ENCODE measurements at regions not wholly inside any gene's neighbourhood (a gene's known extent, or its start where the extent isn't known, plus 50 kb on each side); places are given as distances from the start of the nearest gene placed in this dataset.

DNA sequence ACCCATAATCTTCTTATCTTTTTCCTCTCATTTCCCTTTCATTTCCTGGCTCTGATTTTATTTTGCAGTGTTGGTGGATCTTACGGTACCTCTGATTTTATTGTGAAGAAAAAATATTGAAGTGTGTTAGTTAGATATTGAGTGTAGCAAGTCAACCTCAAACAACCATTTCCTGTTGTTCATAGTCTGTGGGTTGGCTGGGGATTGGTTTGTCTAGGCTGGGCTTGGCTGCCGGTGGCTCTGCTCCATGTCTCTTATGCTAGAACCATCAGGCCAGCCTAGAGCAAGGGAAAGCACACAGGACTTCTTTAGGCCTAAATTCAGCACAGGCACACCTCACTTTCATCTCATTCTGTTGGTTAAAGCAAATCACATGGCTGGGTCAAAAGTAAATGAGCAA is 383.1 kb upstream of the LCORL start:
- Mint-ChIP-seq H3K27ac (no peak overlapping the region), H3K27me3 (peaks cover 2% of the 10 kb centered on the region), H3K4me1 (peaks cover 0 to 2% (median 0%) of the 10 kb centered on the region in 3 donors), H3K36me3 (peaks cover 1% of the 10 kb centered on the region), H3K4me3 (no peak overlapping the region), H3K9me3 (peaks cover 0 to 2% (median 0%) of the 10 kb centered on the region in 3 donors)

GRCh38 chr4:18403327-18403726 is 381.8 kb upstream of the LCORL start:
- Mint-ChIP-seq H3K4me1 (peaks cover 0 to 2% (median 0%) of the 10 kb centered on the region in 3 donors), H3K4me3 (no peak overlapping the region), H3K27me3 (peaks cover 2% of the 10 kb centered on the region), H3K36me3 (peaks cover 1% of the 10 kb centered on the region), H3K9me3 (peaks cover 0 to 2% (median 0%) of the 10 kb centered on the region in 3 donors), H3K27ac (no peak overlapping the region)

GRCh38 chr4:18401868-18402267 is 380.3 kb upstream of the LCORL start:
- H3K27ac Mint-ChIP-seq = no peak overlapping the region
- peaks cover 0 to 2% (median 0%) of the 10 kb centered on the region in 3 donors for H3K4me1 Mint-ChIP-seq
- no peak overlapping the region for H3K4me3 Mint-ChIP-seq
- H3K9me3 Mint-ChIP-seq = peaks cover 0 to 2% (median 0%) of the 10 kb centered on the region in 3 donors
- H3K36me3 Mint-ChIP-seq = peaks cover 1% of the 10 kb centered on the region
- H3K27me3 Mint-ChIP-seq = peaks cover 2% of the 10 kb centered on the region

DNA sequence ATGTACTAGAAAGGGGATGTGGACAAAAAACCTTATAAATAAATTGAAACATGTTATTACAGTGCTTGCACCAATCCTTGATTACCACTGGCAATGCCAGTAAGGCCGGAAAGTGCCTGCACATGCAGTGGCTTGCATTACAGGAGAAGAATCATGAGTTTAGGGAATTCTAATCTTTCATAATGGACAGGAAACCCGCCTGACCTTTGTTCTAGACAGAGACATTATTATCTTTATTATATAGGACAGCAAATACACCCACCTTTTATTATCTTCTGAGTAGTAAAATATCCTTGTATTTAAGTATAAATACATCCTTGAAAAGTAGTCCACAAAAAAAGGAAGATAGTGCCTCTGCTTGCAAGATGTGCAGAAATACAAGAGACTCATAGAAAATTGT is 379.9 kb upstream of the LCORL start:
- Mint-ChIP-seq H3K27me3 (peaks cover 2% of the 10 kb centered on the region), H3K4me1 (peaks cover 0 to 2% (median 0%) of the 10 kb centered on the region in 3 donors), H3K27ac (no peak overlapping the region), H3K4me3 (no peak overlapping the region), H3K36me3 (peaks cover 1% of the 10 kb centered on the region), H3K9me3 (peaks cover 0 to 2% (median 0%) of the 10 kb centered on the region in 3 donors)

DNA sequence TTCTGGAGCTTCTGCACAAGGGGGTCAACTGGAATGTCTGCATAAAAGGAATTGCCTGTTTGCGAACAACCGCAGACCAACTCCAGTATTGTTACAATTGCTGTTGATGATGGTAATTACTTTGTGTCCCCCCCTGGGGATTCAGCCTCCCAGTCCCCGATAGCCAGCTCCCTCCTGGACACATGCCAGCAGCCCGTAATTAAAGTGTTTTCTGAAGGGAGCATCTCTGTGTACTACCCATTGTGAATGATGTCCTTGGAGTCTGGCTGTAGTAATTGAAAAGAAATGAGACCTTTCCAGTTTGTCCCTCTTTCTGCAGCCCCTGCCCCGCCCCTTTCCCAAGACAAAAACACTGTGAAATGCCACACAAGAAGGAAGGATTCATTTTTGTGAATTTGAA is 377.1 kb upstream of the LCORL start:
- Mint-ChIP-seq H3K27ac (peak overlapping the region in 1 of 3 donors; percentile 13), H3K4me1 (no peaks in the 10 kb centered on the region)

DNA sequence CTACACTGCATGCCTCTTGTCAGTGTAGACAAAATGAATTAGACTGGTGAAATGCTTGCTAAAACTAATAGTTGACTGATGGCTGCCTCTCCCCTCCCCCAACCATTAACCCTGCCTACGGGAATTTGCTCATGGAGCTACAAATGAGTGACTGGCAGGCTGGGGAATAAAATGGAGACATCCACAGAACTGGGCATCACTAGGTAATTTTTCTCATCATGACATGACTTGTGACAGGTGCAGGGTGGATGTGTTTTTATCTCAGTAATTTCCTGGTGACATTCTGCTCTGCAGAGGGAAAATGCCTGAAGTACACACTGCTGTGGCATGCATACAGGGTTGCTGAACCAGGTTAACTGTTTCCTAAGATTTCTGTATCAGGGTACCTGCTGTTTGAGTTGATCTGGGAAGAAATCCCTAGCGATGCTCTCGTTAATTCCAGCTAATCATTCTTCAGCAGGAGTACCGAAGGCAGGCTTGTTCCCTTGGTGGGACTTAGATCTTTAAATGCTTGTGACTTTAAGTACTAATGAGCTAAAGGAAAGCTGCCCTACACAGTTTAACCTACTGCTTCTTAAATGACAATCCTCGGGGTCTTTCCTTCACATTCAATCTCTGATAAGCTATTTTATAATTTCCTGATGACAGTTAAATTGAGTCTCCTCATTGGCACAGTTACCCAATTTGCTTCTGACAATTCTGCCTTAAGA is 376.3 kb upstream of the LCORL start:
- Mint-ChIP-seq H3K36me3 (peaks cover 1% of the 10 kb centered on the region), H3K4me3 (no peak overlapping the region), H3K9me3 (peaks cover 0 to 11% (median 4%) of the 10 kb centered on the region in 3 donors)

More for the DNA sequence above, 377.1 kb upstream of the LCORL start:
- Mint-ChIP-seq H3K4me3 (no peak overlapping the region), H3K27me3 (peaks cover 2% of the 10 kb centered on the region), H3K9me3 (peaks cover 0 to 6% (median 1%) of the 10 kb centered on the region in 3 donors), H3K36me3 (peaks cover 1% of the 10 kb centered on the region)

GRCh38 chr4:18394656-18395055 is 373.1 kb upstream of the LCORL start:
- Mint-ChIP-seq H3K4me1 (no peaks in the 10 kb centered on the region), H3K27ac (no peak overlapping the region), H3K27me3 (no peaks in the 10 kb centered on the region), H3K9me3 (peaks cover 0 to 11% (median 7%) of the 10 kb centered on the region in 3 donors), H3K4me3 (no peak overlapping the region), H3K36me3 (no peaks in the 10 kb centered on the region)

More for the DNA sequence above, 376.3 kb upstream of the LCORL start:
- Mint-ChIP-seq H3K4me1 (no peaks in the 10 kb centered on the region), H3K27me3 (peaks cover 2% of the 10 kb centered on the region), H3K27ac (no peak overlapping the region)

DNA sequence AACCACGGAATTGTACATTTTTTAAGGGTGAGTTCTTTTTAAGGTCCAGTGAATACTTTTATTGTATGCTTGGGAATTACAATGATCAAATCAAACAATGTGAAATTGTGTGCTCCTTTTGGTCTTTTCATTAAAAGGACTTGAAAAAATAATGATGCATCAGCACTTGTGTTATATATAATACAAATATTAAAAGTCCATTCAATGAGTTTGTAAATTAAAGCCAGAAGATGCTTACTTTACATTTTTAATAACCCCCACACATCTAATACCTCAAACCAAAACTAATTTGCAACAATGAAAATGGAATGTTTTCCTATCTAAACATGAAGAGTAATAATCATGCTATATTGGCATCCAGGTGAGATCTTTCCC is 369.8 kb upstream of the LCORL start:
- H3K27ac Mint-ChIP-seq = no peak overlapping the region
- no peaks in the 10 kb centered on the region for H3K4me1 Mint-ChIP-seq
- H3K9me3 Mint-ChIP-seq = peaks cover under 1 to 11% (median 7%) of the 10 kb centered on the region in 3 donors
- no peaks in the 10 kb centered on the region for H3K36me3 Mint-ChIP-seq
- H3K4me3 Mint-ChIP-seq = no peak overlapping the region
- H3K27me3 Mint-ChIP-seq = no peaks in the 10 kb centered on the region

- no peaks in the 10 kb centered on the region for H3K27me3 Mint-ChIP-seq
- no peaks in the 10 kb centered on the region for H3K4me1 Mint-ChIP-seq
- no peak overlapping the region for H3K27ac Mint-ChIP-seq
- no peak overlapping the region for H3K4me3 Mint-ChIP-seq
- H3K36me3 Mint-ChIP-seq = no peaks in the 10 kb centered on the region
- peaks cover 1 to 11% (median 7%) of the 10 kb centered on the region in 3 donors for H3K9me3 Mint-ChIP-seq
These were observed 369.2 kb upstream of the LCORL start for GRCh38 chr4:18390655-18391353.

DNA sequence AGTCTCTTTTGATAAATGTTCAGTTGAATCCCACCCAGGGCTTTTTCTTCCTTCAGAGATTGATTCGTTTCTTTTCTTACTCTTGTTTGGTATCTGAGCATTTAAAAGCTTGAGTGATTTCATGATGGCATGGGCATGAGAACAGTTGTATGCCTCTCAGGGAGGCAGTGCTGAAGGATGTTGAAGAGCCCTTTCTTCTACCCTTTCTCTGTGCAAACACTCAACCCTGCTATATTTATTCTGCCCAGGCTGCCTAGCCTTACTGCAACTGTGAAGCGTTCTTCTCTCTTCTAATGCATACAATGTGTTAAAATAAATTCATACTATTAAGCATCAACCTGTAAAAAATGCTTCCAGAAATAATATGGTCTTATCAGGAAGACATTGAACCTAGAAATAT is 367.6 kb upstream of the LCORL start:
- H3K27ac Mint-ChIP-seq = no peak overlapping the region
- no peaks in the 10 kb centered on the region for H3K27me3 Mint-ChIP-seq
- H3K9me3 Mint-ChIP-seq = peaks cover 10 to 20% (median 10%) of the 10 kb centered on the region in 3 donors
- H3K4me1 Mint-ChIP-seq = no peaks in the 10 kb centered on the region
- no peaks in the 10 kb centered on the region for H3K36me3 Mint-ChIP-seq
- H3K4me3 Mint-ChIP-seq = no peak overlapping the region

DNA sequence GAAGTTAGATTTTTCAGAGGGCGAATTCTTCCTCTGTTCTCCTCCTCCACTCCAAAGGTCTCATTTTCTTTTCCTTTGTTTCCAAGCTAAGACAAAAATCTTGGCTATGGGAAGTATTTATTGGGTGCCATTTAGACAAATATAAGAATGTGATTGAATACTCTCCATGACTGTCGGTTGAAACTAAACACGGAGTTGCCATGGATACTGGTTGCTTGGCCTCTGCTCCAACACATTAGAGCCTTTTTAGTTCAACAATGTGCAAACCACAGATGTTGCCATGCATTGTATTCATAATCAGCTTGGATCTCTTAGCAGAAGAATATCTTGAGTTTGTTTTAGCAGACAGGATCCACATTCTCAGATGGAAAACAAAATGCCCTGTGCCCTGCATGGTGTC is 366.5 kb upstream of the LCORL start:
- no peak overlapping the region for H3K4me3 Mint-ChIP-seq
- no peaks in the 10 kb centered on the region for H3K4me1 Mint-ChIP-seq
- H3K27me3 Mint-ChIP-seq = no peaks in the 10 kb centered on the region
- peaks cover 8 to 14% (median 14%) of the 10 kb centered on the region in 3 donors for H3K9me3 Mint-ChIP-seq
- no peaks in the 10 kb centered on the region for H3K36me3 Mint-ChIP-seq
- no peak overlapping the region for H3K27ac Mint-ChIP-seq

- H3K4me3 Mint-ChIP-seq = no peak overlapping the region
- H3K36me3 Mint-ChIP-seq = no peaks in the 10 kb centered on the region
- H3K27me3 Mint-ChIP-seq = no peaks in the 10 kb centered on the region
- peaks cover 8 to 14% (median 14%) of the 10 kb centered on the region in 3 donors for H3K9me3 Mint-ChIP-seq
- H3K27ac Mint-ChIP-seq = no peak overlapping the region
- no peaks in the 10 kb centered on the region for H3K4me1 Mint-ChIP-seq
These were observed 359.6 kb upstream of the LCORL start for GRCh38 chr4:18381186-18381585.

GRCh38 chr4:18369561-18369960 is 348.0 kb upstream of the LCORL start:
- H3K36me3 Mint-ChIP-seq = no peaks in the 10 kb centered on the region
- H3K4me3 Mint-ChIP-seq = no peak overlapping the region
- peaks cover 3% of the 10 kb centered on the region for H3K27me3 Mint-ChIP-seq
- no peaks in the 10 kb centered on the region for H3K4me1 Mint-ChIP-seq
- H3K27ac Mint-ChIP-seq = no peak overlapping the region
- H3K9me3 Mint-ChIP-seq = peaks cover 0 to 5% (median 2%) of the 10 kb centered on the region in 3 donors

DNA sequence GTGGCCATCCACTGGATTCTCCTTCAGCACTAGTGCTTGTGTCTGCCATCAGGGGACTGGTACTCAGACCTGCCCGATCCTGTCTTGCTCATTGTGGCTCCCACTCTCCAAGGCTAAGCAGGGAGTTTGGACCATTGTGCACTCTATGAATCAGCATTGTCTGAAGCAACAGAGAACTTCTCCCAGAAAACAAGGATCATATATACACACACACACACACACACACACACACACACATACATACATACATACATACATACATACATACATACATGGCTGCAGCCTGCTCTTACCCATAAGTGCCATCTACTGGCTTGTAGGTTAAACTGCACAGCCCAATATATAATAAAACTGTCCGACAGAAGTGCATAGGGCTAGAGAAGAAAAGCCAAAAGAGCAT is 345.3 kb upstream of the LCORL start:
- no peak overlapping the region for H3K4me3 Mint-ChIP-seq
- no peak overlapping the region for H3K27ac Mint-ChIP-seq
- H3K36me3 Mint-ChIP-seq = no peaks in the 10 kb centered on the region
- no peaks in the 10 kb centered on the region for H3K4me1 Mint-ChIP-seq
- no peaks in the 10 kb centered on the region for H3K27me3 Mint-ChIP-seq
- no peaks in the 10 kb centered on the region for H3K9me3 Mint-ChIP-seq

GRCh38 chr4:18366136-18366535 is 344.6 kb upstream of the LCORL start:
- Mint-ChIP-seq H3K36me3 (no peaks in the 10 kb centered on the region), H3K9me3 (no peaks in the 10 kb centered on the region), H3K4me3 (no peak overlapping the region), H3K4me1 (no peaks in the 10 kb centered on the region), H3K27ac (peak overlapping the region in 1 of 3 donors; percentile 57), H3K27me3 (no peaks in the 10 kb centered on the region)

- Mint-ChIP-seq H3K27me3 (no peaks in the 10 kb centered on the region), H3K4me3 (no peak overlapping the region), H3K9me3 (peaks cover 0 to under 1% (median 0%) of the 10 kb centered on the region in 3 donors), H3K27ac (no peak overlapping the region), H3K4me1 (no peaks in the 10 kb centered on the region), H3K36me3 (no peaks in the 10 kb centered on the region)
These were observed 322.0 kb upstream of the LCORL start for GRCh38 chr4:18343581-18343980.

Measured in IgD-negative memory B cell (primary cell).